ENCODE measurements at regions not wholly inside any gene's neighbourhood (a gene's known extent, or its start where the extent isn't known, plus 50 kb on each side); places are given as distances from the start of the nearest gene placed in this dataset.

DNA sequence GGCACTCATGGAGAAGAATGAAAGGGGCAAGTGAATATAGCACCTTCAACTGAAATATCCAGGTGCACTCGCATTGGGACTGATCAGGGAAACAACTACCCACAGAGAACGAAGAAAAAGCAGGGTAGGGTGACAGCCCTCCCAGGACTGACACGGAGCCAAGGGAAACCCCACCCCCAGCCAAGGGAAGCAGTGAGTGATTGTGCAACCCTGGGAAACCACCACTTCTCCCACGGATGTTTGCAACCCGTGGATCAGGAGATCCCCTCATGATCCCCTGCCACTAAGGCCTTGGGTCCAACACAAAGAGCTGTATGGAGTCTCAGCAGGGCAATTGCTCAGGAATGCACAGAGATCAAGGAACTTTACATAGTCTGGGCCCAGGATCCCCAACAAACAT is 158.5 kb upstream of the HCCS start:
- intact Hi-C loops (cut with DNase I): no loop called here
- H3K36me3 ChIP-seq: no peaks in the 10 kb centered on the region
- no peak overlapping the region for H3K27ac ChIP-seq
- no peaks in the 10 kb centered on the region for H3K27me3 ChIP-seq
- no peak for TF ChIP-seq CTCF (IDR thresholded peaks at IDR 0.05)
- DNase-seq (ENCODE audit: low spot score in 2 of 2): no peak
- H3K4me1 ChIP-seq: no peaks in the 10 kb centered on the region
- H3K4me3 ChIP-seq: no peak overlapping the region
- H3K9me3 ChIP-seq: peaks cover 0 to 8% of the 10 kb centered on the region in 2 donors

DNA sequence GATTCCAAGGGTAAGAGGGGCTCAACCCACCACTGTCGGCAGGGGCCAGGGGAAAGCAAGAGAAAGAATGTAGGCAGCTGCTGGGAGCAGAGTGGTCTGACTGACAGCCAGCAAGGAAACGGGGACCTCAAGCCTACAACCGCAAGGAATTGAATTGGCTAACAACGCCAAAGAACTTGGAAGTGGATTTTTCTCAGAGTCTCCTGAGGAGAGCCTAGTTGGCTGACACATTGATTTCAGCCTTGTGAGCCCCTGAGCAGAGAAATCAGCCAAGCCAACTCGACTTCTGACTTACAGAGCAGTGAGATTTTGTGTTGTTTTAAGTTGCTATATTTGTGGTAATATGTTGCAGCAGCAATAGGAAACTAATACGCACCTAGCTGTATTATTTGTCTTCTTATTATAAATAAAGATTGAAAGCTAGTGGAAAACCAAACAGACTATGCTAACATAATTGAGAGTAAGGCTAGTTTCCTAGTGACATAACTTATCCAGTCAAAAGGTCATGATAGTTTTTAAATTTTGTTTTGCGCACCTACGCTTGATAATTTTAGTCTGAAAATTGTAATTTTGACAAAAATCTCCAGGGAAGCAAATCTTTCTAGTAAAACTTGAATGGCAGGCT is 145.8 kb upstream of the HCCS start:
- H3K4me3 ChIP-seq: no peak overlapping the region
- no peaks in the 10 kb centered on the region for H3K4me1 ChIP-seq
- no peaks in the 10 kb centered on the region for H3K27me3 ChIP-seq
- H3K9me3 ChIP-seq: no peaks in the 10 kb centered on the region
- H3K27ac ChIP-seq: no peak overlapping the region
- no peak for DNase-seq (ENCODE audit: low spot score in 2 of 2)
- TF ChIP-seq CTCF (IDR thresholded peaks at IDR 0.05): no peak
- intact Hi-C loops (cut with DNase I): no loop called here
- no peaks in the 10 kb centered on the region for H3K36me3 ChIP-seq

DNA sequence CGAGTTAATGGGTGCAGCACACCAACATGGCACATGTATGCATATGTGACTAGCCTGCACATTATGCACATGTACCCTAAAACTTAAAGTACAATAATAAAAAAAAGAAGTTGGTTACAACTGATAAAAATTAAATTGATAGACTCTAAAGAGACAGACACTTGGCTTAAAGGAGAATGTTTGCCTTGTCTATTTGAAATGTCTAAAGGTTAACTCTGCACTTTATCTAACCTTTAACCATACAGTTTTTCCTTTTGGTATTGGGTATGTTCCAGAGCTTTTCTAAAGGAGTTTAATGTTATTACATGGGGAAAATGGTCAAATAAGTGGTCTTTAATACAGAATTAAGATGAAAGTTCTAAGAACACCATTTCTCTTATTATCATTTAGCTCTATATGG is 145.1 kb upstream of the HCCS start:
- intact Hi-C loops (cut with DNase I): no loop called here
- no peak for TF ChIP-seq CTCF (IDR thresholded peaks at IDR 0.05)
- H3K4me3 ChIP-seq: no peak overlapping the region
- no peak for DNase-seq (ENCODE audit: low spot score in 2 of 2)
- no peaks in the 10 kb centered on the region for H3K36me3 ChIP-seq
- no peaks in the 10 kb centered on the region for H3K27me3 ChIP-seq
- H3K4me1 ChIP-seq: peaks cover 0 to 2% of the 10 kb centered on the region in 2 donors
- no peak overlapping the region for H3K27ac ChIP-seq
- H3K9me3 ChIP-seq: no peaks in the 10 kb centered on the region

GRCh38 chrX:10971176-10971575 is 140.0 kb upstream of the HCCS start:
- Histone ChIP-seq H3K27me3 (no peaks in the 10 kb centered on the region), H3K4me3 (no peak overlapping the region), H3K9me3 (no peaks in the 10 kb centered on the region), H3K4me1 (peaks cover 0 to 2% of the 10 kb centered on the region in 2 donors), H3K27ac (no peak overlapping the region), H3K36me3 (no peaks in the 10 kb centered on the region)
- intact Hi-C loops (cut with DNase I): no loop called here
- no peak for TF ChIP-seq CTCF (IDR thresholded peaks at IDR 0.05)
- DNase-seq (ENCODE audit: low spot score in 2 of 2): no peak

GRCh38 chrX:10971759-10972158 is 139.4 kb upstream of the HCCS start:
- intact Hi-C loops (cut with DNase I): no loop called here
- H3K9me3 ChIP-seq: no peaks in the 10 kb centered on the region
- no peak overlapping the region for H3K4me3 ChIP-seq
- no peaks in the 10 kb centered on the region for H3K36me3 ChIP-seq
- H3K27me3 ChIP-seq: no peaks in the 10 kb centered on the region
- no peak for TF ChIP-seq CTCF (IDR thresholded peaks at IDR 0.05)
- H3K4me1 ChIP-seq: peaks cover 0 to 2% of the 10 kb centered on the region in 2 donors
- no peak overlapping the region for H3K27ac ChIP-seq
- DNase-seq (ENCODE audit: low spot score in 2 of 2): no peak

GRCh38 chrX:10972706-10973105 is 138.4 kb upstream of the HCCS start:
- no peak for DNase-seq (ENCODE audit: low spot score in 2 of 2)
- peaks cover 0 to 2% of the 10 kb centered on the region in 2 donors for H3K4me1 ChIP-seq
- no peak overlapping the region for H3K4me3 ChIP-seq
- intact Hi-C loops (cut with DNase I): no loop called here
- TF ChIP-seq CTCF (IDR thresholded peaks at IDR 0.05): no peak
- H3K9me3 ChIP-seq: no peaks in the 10 kb centered on the region
- no peak overlapping the region for H3K27ac ChIP-seq
- no peaks in the 10 kb centered on the region for H3K36me3 ChIP-seq
- H3K27me3 ChIP-seq: no peaks in the 10 kb centered on the region

Data from ascending aorta (tissue), 2 donors.